CD8-positive, alpha-beta memory T cell (primary cell): ENCODE measurements at regions not wholly inside any gene's neighbourhood (a gene's known extent, or its start where the extent isn't known, plus 50 kb on each side); places are given as distances from the start of the nearest gene placed in this dataset.

ENCODE experiments used
- CTCF ChIA-PET: fragments of 350-600 bp; sonication (Branson Sonifier 250); formaldehyde crosslinking; loops from one replicate; lab custom pipeline; 2021; ENCODE audit warnings: antibody characterized with exemption; lab: Charles Lee
- POLR2A ChIA-PET: fragments of 350-600 bp; sonication (Branson Sonifier 250); formaldehyde crosslinking; loops from one replicate; lab custom pipeline; 2021; ENCODE audit warnings: antibody characterized with exemption; lab: Charles Lee
- DNase-seq, 5 donors: peaks; one replicate each; pipeline versions ENCODE4 v3.0.0 to v3.0.0-alpha.2; 2020 to 2022; ENCODE audit warnings: mixed read lengths in 1 of 5
- H3K27ac ChIP-seq: one replicate; pipeline ENCODE4 v1.7.0; 2013; ENCODE audit warnings: low read depth, mild to moderate bottlenecking, low read length, moderate library complexity
- H3K27me3 ChIP-seq: 2 replicates; pipeline ENCODE4 v1.7.0; 2013; ENCODE audit warnings: low read length, mild to moderate bottlenecking; ENCODE audit not compliant: insufficient read depth, poor library complexity, severe bottlenecking
- H3K36me3 ChIP-seq: 2 replicates; pipeline ENCODE4 v1.7.0; 2013; ENCODE audit warnings: mild to moderate bottlenecking, low read length, moderate library complexity; ENCODE audit not compliant: insufficient read depth
- H3K4me1 ChIP-seq: 2 replicates; pipeline ENCODE4 v1.7.0; 2013; ENCODE audit warnings: mild to moderate bottlenecking, low read length, moderate library complexity; ENCODE audit not compliant: insufficient read depth
- H3K4me3 ChIP-seq: 2 replicates; pipeline ENCODE4 v1.7.0; 2013; ENCODE audit warnings: mild to moderate bottlenecking, low read length
- H3K9me3 ChIP-seq: 2 replicates; pipeline ENCODE4 v1.7.0; 2013; ENCODE audit warnings: mild to moderate bottlenecking, low read length
- H3K27ac Mint-ChIP-seq, 8 donors: one replicate each; pipeline ENCODE4 v1.8.0; 2020 to 2021; ENCODE audit warnings: mixed read lengths in 8 of 8, mild to moderate bottlenecking in 6 of 8, inconsistent platforms in 3 of 8, moderate library complexity in 3 of 8
- H3K27me3 Mint-ChIP-seq, 2 donors: one replicate each; pipeline ENCODE4 v1.8.0; 2020 to 2021; ENCODE audit warnings: mixed read lengths in 2 of 2, mild to moderate bottlenecking in 1 of 2, moderate library complexity in 1 of 2
- H3K36me3 Mint-ChIP-seq, 3 donors: one replicate each; pipeline ENCODE4 v1.8.0; 2020 to 2021; ENCODE audit warnings: mixed read lengths in 3 of 3, inconsistent platforms in 1 of 3, mild to moderate bottlenecking in 1 of 3
- H3K4me1 Mint-ChIP-seq, 3 donors: one replicate each; pipeline ENCODE4 v1.8.0; 2020 to 2021; ENCODE audit warnings: mixed read lengths in 3 of 3, inconsistent platforms in 1 of 3, mild to moderate bottlenecking in 1 of 3
- H3K4me3 Mint-ChIP-seq, 7 donors: one replicate each; pipeline ENCODE4 v1.8.0; 2020 to 2021; ENCODE audit warnings: mixed read lengths in 7 of 7, mild to moderate bottlenecking in 6 of 7, moderate library complexity in 4 of 7, inconsistent platforms in 2 of 7
- H3K9me3 Mint-ChIP-seq, 5 donors: one replicate each; pipeline ENCODE4 v1.8.0; 2020 to 2022; ENCODE audit warnings: mixed read lengths in 5 of 5, mild to moderate bottlenecking in 3 of 5, moderate library complexity in 2 of 5, inconsistent platforms in 1 of 5

- H3K27me3 Mint-ChIP-seq: no peaks in the 10 kb centered on the region
- POLR2A ChIA-PET: no interaction called here
- H3K27me3 ChIP-seq: no peaks in the 10 kb centered on the region
- no peaks in the 10 kb centered on the region for H3K4me1 ChIP-seq
- H3K4me3 ChIP-seq: no peak overlapping the region
- no peak overlapping the region for H3K27ac Mint-ChIP-seq
- no peak overlapping the region for H3K4me3 Mint-ChIP-seq
- peaks cover 9 to 27% (median 10%) of the 10 kb centered on the region in 5 donors for H3K9me3 Mint-ChIP-seq
- no peak for DNase-seq
- no peak overlapping the region for H3K27ac ChIP-seq
- H3K4me1 Mint-ChIP-seq: no peaks in the 10 kb centered on the region
- no peaks in the 10 kb centered on the region for H3K36me3 Mint-ChIP-seq
- CTCF ChIA-PET: no interaction called here
- H3K9me3 ChIP-seq: no peaks in the 10 kb centered on the region
- no peaks in the 10 kb centered on the region for H3K36me3 ChIP-seq
Observed at GRCh38 chr17:54259476-54259875, 436.7 kb downstream of the KIF2B start.

DNA sequence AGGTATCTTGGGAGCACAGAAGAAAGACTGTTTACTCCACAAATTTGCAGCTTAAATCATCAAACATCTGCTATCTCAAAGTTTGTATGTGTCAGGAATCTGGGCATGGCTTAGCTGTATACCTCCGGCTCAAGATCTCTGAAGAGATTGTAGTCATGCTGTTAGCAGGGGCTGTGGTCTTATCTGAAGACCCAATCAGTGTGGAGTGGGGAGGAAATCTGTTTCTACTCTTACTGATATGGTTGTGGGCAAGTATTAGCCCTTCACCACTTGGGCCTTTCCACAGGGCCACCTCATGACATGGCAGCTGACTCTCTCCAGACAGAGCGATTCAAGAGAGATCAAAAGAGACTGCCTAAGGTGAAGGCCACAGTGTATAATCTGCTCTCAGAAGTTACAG, 438.7 kb downstream of the KIF2B start:
- peaks cover 12 to 32% (median 15%) of the 10 kb centered on the region in 5 donors for H3K9me3 Mint-ChIP-seq
- no peaks in the 10 kb centered on the region for H3K36me3 Mint-ChIP-seq
- H3K4me3 Mint-ChIP-seq: no peak overlapping the region
- H3K27ac Mint-ChIP-seq: no peak overlapping the region
- H3K27ac ChIP-seq: no peak overlapping the region
- POLR2A ChIA-PET: no interaction called here
- H3K27me3 Mint-ChIP-seq: no peaks in the 10 kb centered on the region
- no peak for DNase-seq
- no peak overlapping the region for H3K4me3 ChIP-seq
- CTCF ChIA-PET: no interaction called here
- no peaks in the 10 kb centered on the region for H3K36me3 ChIP-seq
- H3K4me1 Mint-ChIP-seq: no peaks in the 10 kb centered on the region
- H3K9me3 ChIP-seq: no peaks in the 10 kb centered on the region
- no peaks in the 10 kb centered on the region for H3K27me3 ChIP-seq
- no peaks in the 10 kb centered on the region for H3K4me1 ChIP-seq

DNA sequence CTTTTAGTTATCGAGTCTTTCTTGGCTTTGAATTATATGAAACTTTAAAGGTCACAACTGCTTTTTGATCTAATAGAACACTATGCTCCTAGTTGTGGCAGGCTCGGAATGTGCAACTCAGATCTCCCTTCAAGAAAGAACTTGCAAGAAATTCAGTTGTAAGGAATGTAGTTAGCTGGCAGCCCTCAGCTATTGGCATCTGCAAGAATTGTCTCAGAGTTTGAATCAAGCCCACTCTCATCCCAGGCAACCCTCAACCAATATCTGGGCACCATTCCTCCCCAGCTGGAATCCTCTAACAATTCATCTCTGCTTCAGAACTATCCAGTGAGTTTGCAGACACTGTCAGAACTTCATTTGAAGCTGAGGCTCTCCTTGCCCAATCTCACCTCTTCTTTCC, 447.2 kb downstream of the KIF2B start:
- Histone ChIP-seq H3K4me3 (no peak overlapping the region), H3K27ac (no peak overlapping the region), H3K4me1 (no peaks in the 10 kb centered on the region), H3K27me3 (no peaks in the 10 kb centered on the region), H3K36me3 (no peaks in the 10 kb centered on the region), H3K9me3 (no peaks in the 10 kb centered on the region)
- POLR2A ChIA-PET: no interaction called here
- Mint-ChIP-seq H3K36me3 (no peaks in the 10 kb centered on the region), H3K27ac (no peak overlapping the region), H3K9me3 (peaks cover 3 to 17% (median 9%) of the 10 kb centered on the region in 5 donors), H3K27me3 (no peaks in the 10 kb centered on the region), H3K4me3 (no peak overlapping the region), H3K4me1 (no peaks in the 10 kb centered on the region)
- no peak for DNase-seq
- CTCF ChIA-PET: no interaction called here

- Mint-ChIP-seq H3K4me1 (no peaks in the 10 kb centered on the region), H3K27me3 (no peaks in the 10 kb centered on the region), H3K4me3 (no peak overlapping the region), H3K9me3 (peaks cover 3 to 20% (median 9%) of the 10 kb centered on the region in 5 donors), H3K36me3 (no peaks in the 10 kb centered on the region), H3K27ac (no peak overlapping the region)
- CTCF ChIA-PET: no interaction called here
- Histone ChIP-seq H3K4me1 (no peaks in the 10 kb centered on the region), H3K36me3 (no peaks in the 10 kb centered on the region), H3K9me3 (no peaks in the 10 kb centered on the region), H3K27me3 (no peaks in the 10 kb centered on the region), H3K27ac (no peak overlapping the region), H3K4me3 (no peak overlapping the region)
- DNase-seq: no peak
- POLR2A ChIA-PET: no interaction called here
Observed at GRCh38 chr17:54270499-54270898, 447.8 kb downstream of the KIF2B start.

DNA sequence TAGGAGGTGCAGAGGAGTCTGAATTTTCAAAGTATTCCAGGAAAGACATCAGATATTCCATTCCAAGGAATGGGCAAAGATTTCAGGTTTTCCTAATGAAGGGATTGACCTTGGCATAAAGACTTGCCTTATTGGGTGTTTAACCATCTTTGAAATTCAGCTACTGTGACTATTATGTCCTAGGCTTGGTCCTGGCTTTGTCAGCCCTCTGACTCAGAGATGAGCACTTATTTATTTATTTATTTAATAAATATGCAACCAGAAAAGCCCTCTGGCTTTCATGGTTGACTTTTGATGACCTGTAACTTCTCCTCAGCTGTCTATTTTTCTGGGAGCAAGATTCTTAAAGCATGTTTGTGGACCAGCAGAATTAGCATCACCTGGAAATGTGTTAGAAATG, 455.1 kb downstream of the KIF2B start:
- ChIA-PET POLR2A (no interaction called here), CTCF (no interaction called here)
- Histone ChIP-seq H3K27me3 (no peaks in the 10 kb centered on the region), H3K4me3 (no peak overlapping the region), H3K9me3 (no peaks in the 10 kb centered on the region), H3K4me1 (no peaks in the 10 kb centered on the region), H3K36me3 (no peaks in the 10 kb centered on the region), H3K27ac (no peak overlapping the region)
- Mint-ChIP-seq H3K27me3 (no peaks in the 10 kb centered on the region), H3K4me3 (no peak overlapping the region), H3K27ac (no peak overlapping the region), H3K4me1 (no peaks in the 10 kb centered on the region), H3K9me3 (peaks cover 0 to 13% (median 9%) of the 10 kb centered on the region in 5 donors), H3K36me3 (no peaks in the 10 kb centered on the region)
- no peak for DNase-seq

DNA sequence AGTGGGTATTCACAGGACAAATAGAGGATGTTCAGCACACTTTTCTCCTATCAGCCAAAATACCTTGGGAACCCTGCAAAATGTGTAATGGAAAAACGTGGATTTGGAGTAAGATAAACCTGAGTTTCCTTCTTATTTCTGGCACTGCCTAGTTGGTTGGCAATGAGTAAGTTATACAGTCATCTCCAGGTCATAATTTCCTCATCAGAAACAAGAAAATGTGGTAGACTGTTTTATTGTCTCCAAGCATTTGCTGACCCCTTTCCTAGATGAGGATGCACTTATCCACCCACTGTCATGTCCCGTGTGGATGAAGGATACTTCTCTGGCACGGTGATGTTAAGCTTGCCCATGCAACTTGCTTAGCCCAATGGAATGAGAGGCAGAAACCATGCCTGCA, 458.0 kb downstream of the KIF2B start:
- no peak overlapping the region for H3K4me3 ChIP-seq
- CTCF ChIA-PET: no interaction called here
- POLR2A ChIA-PET: no interaction called here
- Mint-ChIP-seq H3K4me3 (no peak overlapping the region), H3K4me1 (no peaks in the 10 kb centered on the region), H3K9me3 (peaks cover 2 to 11% (median 5%) of the 10 kb centered on the region in 5 donors), H3K36me3 (no peaks in the 10 kb centered on the region), H3K27ac (no peak overlapping the region), H3K27me3 (no peaks in the 10 kb centered on the region)
- no peaks in the 10 kb centered on the region for H3K9me3 ChIP-seq
- DNase-seq: no peak
- no peaks in the 10 kb centered on the region for H3K36me3 ChIP-seq
- H3K4me1 ChIP-seq: no peaks in the 10 kb centered on the region
- H3K27me3 ChIP-seq: no peaks in the 10 kb centered on the region
- no peak overlapping the region for H3K27ac ChIP-seq

DNA sequence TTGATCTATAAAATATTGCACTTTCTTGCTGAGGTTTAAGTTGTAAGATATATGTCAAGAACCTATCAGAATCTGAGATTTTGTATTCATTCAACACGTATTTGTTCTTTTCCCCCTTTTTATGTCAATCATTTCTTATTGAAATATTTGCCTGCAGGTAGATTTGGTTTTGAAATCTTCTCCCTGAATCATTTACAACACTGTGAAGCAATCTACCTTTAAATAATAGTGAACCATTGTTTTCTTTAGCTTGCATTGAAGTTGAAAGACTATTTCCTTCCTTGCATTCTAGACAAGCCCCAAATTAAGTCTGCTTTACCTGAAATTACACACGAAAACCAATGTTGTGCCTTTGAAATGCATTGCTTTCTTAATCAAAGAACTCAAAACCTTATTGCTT, 460.2 kb downstream of the KIF2B start:
- H3K4me1 Mint-ChIP-seq: no peaks in the 10 kb centered on the region
- Histone ChIP-seq H3K27me3 (no peaks in the 10 kb centered on the region), H3K27ac (no peak overlapping the region), H3K4me1 (no peaks in the 10 kb centered on the region), H3K36me3 (no peaks in the 10 kb centered on the region), H3K4me3 (no peak overlapping the region), H3K9me3 (no peaks in the 10 kb centered on the region)
- peaks cover 4 to 8% (median 6%) of the 10 kb centered on the region in 5 donors for H3K9me3 Mint-ChIP-seq
- DNase-seq: no peak
- POLR2A ChIA-PET: no interaction called here
- no peak overlapping the region for H3K27ac Mint-ChIP-seq
- H3K36me3 Mint-ChIP-seq: no peaks in the 10 kb centered on the region
- no peaks in the 10 kb centered on the region for H3K27me3 Mint-ChIP-seq
- CTCF ChIA-PET: no interaction called here
- H3K4me3 Mint-ChIP-seq: no peak overlapping the region

DNA sequence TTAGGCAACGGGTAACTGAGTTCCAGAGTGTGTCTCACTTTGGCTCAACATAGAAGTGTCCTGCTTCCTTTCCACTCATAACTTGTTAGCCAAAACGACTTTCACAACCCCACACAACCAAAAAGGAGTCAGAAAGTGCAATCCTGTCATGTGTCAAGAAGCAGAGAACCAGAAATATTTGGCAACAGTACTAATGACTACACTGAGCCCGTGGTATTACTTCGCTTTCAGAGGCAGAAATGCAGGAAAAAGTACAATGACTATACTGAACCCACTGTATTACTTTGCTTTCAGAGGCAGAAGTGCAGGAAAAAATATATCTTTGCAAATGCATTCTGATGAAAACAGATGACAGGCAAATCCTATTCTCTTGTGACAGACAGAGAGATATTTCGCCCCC, 484.6 kb downstream of the KIF2B start:
- Histone ChIP-seq H3K9me3 (no peaks in the 10 kb centered on the region), H3K4me3 (no peak overlapping the region), H3K4me1 (no peaks in the 10 kb centered on the region), H3K27me3 (no peaks in the 10 kb centered on the region), H3K27ac (no peak overlapping the region), H3K36me3 (no peaks in the 10 kb centered on the region)
- Mint-ChIP-seq H3K4me1 (no peaks in the 10 kb centered on the region), H3K9me3 (peaks cover 0 to 18% (median 7%) of the 10 kb centered on the region in 5 donors), H3K4me3 (no peak overlapping the region), H3K27me3 (no peaks in the 10 kb centered on the region), H3K36me3 (no peaks in the 10 kb centered on the region), H3K27ac (no peak overlapping the region)
- DNase-seq: no peak
- CTCF ChIA-PET: no interaction called here
- POLR2A ChIA-PET: no interaction called here

DNA sequence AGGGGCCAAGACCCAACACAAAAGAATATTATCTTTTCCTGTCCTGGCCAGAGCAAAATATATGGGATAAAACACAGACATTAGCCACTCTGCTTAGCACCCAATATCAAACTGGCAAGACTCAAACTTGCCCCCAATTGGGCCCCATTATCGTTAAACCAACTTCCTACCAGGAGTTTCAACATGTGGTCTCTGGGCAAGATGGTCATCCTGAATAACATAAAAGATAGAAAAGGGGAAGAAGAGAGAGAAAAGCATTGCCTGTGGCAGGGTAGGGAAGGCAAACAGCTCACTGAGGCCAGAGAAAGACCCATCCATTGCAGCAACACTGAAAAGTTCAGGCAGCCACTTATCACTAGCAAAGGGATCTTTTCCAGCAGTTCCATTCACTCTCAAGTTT, 502.1 kb downstream of the KIF2B start:
- Mint-ChIP-seq H3K4me1 (no peaks in the 10 kb centered on the region), H3K27ac (no peak overlapping the region), H3K27me3 (peaks cover 0 to 4% of the 10 kb centered on the region in 2 donors), H3K9me3 (peaks cover 18 to 34% (median 21%) of the 10 kb centered on the region in 5 donors), H3K4me3 (no peak overlapping the region), H3K36me3 (no peaks in the 10 kb centered on the region)
- no peaks in the 10 kb centered on the region for H3K4me1 ChIP-seq
- no peaks in the 10 kb centered on the region for H3K9me3 ChIP-seq
- no peak overlapping the region for H3K4me3 ChIP-seq
- no peaks in the 10 kb centered on the region for H3K27me3 ChIP-seq
- CTCF ChIA-PET: no interaction called here
- POLR2A ChIA-PET: no interaction called here
- no peak overlapping the region for H3K27ac ChIP-seq
- no peak for DNase-seq
- no peaks in the 10 kb centered on the region for H3K36me3 ChIP-seq
